ENCODE measurements at regions not wholly inside any gene's neighbourhood (a gene's known extent, or its start where the extent isn't known, plus 50 kb on each side); places are given as distances from the start of the nearest gene placed in this dataset.

DNA sequence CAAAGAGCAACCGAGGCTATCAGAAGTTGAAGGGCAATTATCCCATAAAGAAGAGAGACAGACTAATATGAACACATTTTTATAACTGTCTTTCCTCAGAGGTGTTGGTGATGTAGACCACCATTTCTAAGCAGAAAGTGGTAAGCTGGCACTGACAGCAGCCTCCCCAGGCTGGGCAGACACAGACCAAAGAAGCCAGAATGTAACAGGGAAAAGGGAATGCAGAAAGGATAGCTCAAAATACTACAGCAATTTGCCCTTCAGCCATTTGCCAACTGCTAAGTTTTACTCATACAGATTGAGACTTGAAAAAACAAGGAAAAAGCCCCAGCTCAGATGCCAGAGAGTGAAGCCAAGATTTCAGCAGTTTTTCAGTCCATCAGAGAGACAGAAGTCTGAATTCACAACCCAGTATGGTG, 73.5 kb upstream of the ABI3BP start:
- Histone ChIP-seq H3K36me3 (ENCODE audit: control insufficient read depth in 2 of 2, insufficient read depth in 2 of 2, low read length in 1 of 2) (no peaks in the 10 kb centered on the region), H3K9ac (ENCODE audit: control insufficient read depth, insufficient read depth, low read length) (no peak overlapping the region), H4K20me1 (ENCODE audit: control insufficient read depth, insufficient read depth) (no peaks in the 10 kb centered on the region), H3K79me2 (ENCODE audit: control insufficient read depth, insufficient read depth, low read length) (no peaks in the 10 kb centered on the region), H3K4me1 (ENCODE audit: control insufficient read depth, insufficient read depth, low read length) (no peaks in the 10 kb centered on the region), H3K9me3 (replicated peaks; ENCODE audit: control insufficient read depth, insufficient read depth, low read length) (no peaks in the 10 kb centered on the region), H3K27me3 (replicated peaks in 1 of 2; ENCODE audit: control insufficient read depth in 2 of 2, insufficient read depth in 2 of 2, low read length in 1 of 2) (no peaks in the 10 kb centered on the region), H3K4me3 (no peak overlapping the region), H2AFZ (ENCODE audit: control insufficient read depth, low read depth, low read length) (no peak overlapping the region), H3K4me2 (ENCODE audit: control insufficient read depth, insufficient read depth) (no peak overlapping the region), H3K27ac (ENCODE audit: control insufficient read depth, insufficient read depth) (no peak overlapping the region)
- ATAC-seq (no peak), DNase-seq (ENCODE audit: low read depth, low spot score) (no peak), FAIRE-seq (no peak)
- BruUV-seq (replicated peaks): no TSS peak
- WGBS (ENCODE audit: insufficient coverage, insufficient replicate concordance, low lambda C conversion rate, missing lambda C conversion rate): 0% methylated on average over 1 of the region's 1 CpG
- in situ Hi-C loops (cut with MboI) (no loop called here), intact Hi-C loops (cut with micrococcal nuclease; ENCODE audit: unreplicated experiment) (no loop called here)
- CTCF ChIA-PET: interaction anchor here (1.1 kb wide), 1 partner anchor 750 kb away, joined by 3 read pairs; no protein-coding TSS in a partner anchor
- no peak for TF ChIP-seq HDAC6 (IDR thresholded peaks at IDR 0.05; ENCODE audit: unreplicated experiment)
- no peak for TF ChIP-seq SMAD5 (IDR thresholded peaks at IDR 0.05; ENCODE audit: low read depth)
- TF ChIP-seq, protein P1, sequence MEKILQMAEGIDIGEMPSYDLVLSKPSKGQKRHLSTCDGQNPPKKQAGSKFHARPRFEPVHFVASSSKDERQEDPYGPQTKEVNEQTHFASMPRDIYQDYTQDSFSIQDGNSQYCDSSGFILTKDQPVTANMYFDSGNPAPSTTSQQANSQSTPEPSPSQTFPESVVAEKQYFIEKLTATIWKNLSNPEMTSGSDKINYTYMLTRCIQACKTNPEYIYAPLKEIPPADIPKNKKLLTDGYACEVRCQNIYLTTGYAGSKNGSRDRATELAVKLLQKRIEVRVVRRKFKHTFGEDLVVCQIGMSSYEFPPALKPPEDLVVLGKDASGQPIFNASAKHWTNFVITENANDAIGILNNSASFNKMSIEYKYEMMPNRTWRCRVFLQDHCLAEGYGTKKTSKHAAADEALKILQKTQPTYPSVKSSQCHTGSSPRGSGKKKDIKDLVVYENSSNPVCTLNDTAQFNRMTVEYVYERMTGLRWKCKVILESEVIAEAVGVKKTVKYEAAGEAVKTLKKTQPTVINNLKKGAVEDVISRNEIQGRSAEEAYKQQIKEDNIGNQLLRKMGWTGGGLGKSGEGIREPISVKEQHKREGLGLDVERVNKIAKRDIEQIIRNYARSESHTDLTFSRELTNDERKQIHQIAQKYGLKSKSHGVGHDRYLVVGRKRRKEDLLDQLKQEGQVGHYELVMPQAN (conservative IDR thresholded peaks at IDR 0.05): no peak
- TF ChIP-seq, protein P2, sequence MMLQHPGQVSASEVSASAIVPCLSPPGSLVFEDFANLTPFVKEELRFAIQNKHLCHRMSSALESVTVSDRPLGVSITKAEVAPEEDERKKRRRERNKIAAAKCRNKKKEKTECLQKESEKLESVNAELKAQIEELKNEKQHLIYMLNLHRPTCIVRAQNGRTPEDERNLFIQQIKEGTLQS (IDR thresholded peaks at IDR 0.05; ENCODE audit: borderline replicate concordance, extremely low read depth, low read depth, low read length): no peak
- TF ChIP-seq CBX5 (IDR thresholded peaks at IDR 0.05; ENCODE audit: low read depth): no peak
- no peak for TF ChIP-seq CBFB (IDR thresholded peaks at IDR 0.05; ENCODE audit: low read depth)
- TF ChIP-seq RUNX3 (IDR thresholded peaks at IDR 0.05; ENCODE audit: low read length): no peak
- no peak for TF ChIP-seq FOXK2 (IDR thresholded peaks at IDR 0.05)
- TF ChIP-seq, protein P3, sequence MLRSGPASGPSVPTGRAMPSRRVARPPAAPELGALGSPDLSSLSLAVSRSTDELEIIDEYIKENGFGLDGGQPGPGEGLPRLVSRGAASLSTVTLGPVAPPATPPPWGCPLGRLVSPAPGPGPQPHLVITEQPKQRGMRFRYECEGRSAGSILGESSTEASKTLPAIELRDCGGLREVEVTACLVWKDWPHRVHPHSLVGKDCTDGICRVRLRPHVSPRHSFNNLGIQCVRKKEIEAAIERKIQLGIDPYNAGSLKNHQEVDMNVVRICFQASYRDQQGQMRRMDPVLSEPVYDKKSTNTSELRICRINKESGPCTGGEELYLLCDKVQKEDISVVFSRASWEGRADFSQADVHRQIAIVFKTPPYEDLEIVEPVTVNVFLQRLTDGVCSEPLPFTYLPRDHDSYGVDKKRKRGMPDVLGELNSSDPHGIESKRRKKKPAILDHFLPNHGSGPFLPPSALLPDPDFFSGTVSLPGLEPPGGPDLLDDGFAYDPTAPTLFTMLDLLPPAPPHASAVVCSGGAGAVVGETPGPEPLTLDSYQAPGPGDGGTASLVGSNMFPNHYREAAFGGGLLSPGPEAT (IDR thresholded peaks at IDR 0.05; ENCODE audit: low read depth): no peak
- no peak for TF ChIP-seq RELA (IDR thresholded peaks at IDR 0.05; ENCODE audit: borderline replicate concordance, partially characterized antibody)
- TF ChIP-seq ZNF274 (IDR thresholded peaks at IDR 0.05; ENCODE audit: insufficient read depth, insufficient read length): no peak
- TF ChIP-seq ESRRA (IDR thresholded peaks at IDR 0.05; ENCODE audit: low read length): no peak
- TF ChIP-seq, protein P4, sequence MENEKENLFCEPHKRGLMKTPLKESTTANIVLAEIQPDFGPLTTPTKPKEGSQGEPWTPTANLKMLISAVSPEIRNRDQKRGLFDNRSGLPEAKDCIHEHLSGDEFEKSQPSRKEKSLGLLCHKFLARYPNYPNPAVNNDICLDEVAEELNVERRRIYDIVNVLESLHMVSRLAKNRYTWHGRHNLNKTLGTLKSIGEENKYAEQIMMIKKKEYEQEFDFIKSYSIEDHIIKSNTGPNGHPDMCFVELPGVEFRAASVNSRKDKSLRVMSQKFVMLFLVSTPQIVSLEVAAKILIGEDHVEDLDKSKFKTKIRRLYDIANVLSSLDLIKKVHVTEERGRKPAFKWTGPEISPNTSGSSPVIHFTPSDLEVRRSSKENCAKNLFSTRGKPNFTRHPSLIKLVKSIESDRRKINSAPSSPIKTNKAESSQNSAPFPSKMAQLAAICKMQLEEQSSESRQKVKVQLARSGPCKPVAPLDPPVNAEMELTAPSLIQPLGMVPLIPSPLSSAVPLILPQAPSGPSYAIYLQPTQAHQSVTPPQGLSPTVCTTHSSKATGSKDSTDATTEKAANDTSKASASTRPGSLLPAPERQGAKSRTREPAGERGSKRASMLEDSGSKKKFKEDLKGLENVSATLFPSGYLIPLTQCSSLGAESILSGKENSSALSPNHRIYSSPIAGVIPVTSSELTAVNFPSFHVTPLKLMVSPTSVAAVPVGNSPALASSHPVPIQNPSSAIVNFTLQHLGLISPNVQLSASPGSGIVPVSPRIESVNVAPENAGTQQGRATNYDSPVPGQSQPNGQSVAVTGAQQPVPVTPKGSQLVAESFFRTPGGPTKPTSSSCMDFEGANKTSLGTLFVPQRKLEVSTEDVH (IDR thresholded peaks at IDR 0.05; ENCODE audit: low read depth, partially characterized antibody): no peak
- TF ChIP-seq ZNF24 (IDR thresholded peaks at IDR 0.05): no peak
- SMC1A ChIA-PET (ENCODE audit: uncharacterized antibody, unreplicated experiment): no interaction called here
- POLR2A ChIA-PET: no interaction called here
- RAD21 ChIA-PET (ENCODE audit: unreplicated experiment): no interaction called here

All from GM12878 (cell line).